NOMO-1 treated with DMSO at 0.1 percent for 48 hours (cell line): ENCODE measurements at regions not wholly inside any gene's neighbourhood (a gene's known extent, or its start where the extent isn't known, plus 50 kb on each side); places are given as distances from the start of the nearest gene placed in this dataset.

Experiments
- DNase-seq: peaks from one replicate; lab custom pipeline; 2025; ENCODE audit not compliant: unreplicated experiment; lab: John Stamatoyannopoulos, UW

GRCh38 chr1:209276321-209276720, 307.2 kb upstream of the CAMK1G start:
- no peak for DNase-seq

- DNase-seq = no peak
Observed at GRCh38 chr1:209277662-209278061, 305.9 kb upstream of the CAMK1G start.

GRCh38 chr1:209291715-209292114, 291.8 kb upstream of the CAMK1G start:
- no peak for DNase-seq

- DNase-seq = no peak
Observed at GRCh38 chr1:209302779-209303568, 280.5 kb upstream of the CAMK1G start.

GRCh38 chr1:209304166-209304565, 279.3 kb upstream of the CAMK1G start:
- no peak for DNase-seq

DNA sequence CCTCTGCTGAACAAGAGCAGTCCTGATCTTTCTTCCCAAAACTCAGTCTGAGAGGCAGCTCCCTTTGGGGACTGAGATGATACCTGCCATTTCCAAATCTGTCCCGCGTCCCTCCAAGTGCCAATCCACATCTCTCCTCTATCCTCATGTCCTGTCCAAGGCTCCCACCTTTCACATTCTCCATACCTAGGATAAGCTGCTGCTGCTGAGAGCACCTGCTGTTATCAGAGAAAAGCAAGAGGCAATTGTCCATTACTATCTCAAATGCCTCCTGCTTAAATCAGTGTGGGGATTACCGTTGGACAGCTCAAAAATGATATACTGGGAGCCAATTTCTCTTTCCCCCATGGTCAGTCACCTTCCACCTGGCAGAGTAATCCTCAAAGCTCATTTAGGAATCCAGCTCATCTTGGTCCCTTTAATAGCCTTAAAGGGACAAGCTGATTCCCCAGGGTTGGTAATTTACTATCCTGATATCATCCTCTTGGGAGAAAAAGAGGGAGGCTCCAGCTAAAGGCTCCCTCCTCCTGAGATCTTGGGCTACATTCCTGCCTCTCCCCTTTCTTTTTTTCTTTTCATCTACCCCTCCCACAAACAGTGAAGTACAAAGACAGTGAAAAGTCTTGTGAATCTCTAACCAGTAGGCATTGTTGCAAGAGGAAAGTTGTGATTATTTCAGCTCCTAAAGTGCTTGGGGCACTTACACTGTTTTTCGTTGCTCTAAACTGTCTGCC, 278.1 kb upstream of the CAMK1G start:
- DNase-seq = no peak

DNA sequence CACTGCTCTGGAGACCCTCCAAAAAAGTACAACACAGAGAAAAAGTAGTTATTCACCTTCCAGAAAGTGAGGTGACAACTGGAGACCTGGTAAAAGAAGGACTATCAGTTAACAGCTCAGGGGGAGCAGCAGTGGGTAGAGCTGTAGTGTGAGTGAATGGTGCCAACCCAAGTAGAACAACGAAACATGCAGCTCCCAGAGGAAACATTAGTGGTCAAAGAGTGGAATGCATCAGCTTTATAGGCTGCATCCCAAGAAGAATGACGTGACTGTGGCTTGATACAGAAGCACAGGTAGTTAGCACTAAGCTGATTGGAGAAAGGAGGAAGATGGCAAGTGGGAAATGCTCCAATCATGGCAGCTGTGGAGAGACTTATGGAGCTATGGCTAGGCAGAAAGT, 275.7 kb upstream of the CAMK1G start:
- no peak for DNase-seq

DNA sequence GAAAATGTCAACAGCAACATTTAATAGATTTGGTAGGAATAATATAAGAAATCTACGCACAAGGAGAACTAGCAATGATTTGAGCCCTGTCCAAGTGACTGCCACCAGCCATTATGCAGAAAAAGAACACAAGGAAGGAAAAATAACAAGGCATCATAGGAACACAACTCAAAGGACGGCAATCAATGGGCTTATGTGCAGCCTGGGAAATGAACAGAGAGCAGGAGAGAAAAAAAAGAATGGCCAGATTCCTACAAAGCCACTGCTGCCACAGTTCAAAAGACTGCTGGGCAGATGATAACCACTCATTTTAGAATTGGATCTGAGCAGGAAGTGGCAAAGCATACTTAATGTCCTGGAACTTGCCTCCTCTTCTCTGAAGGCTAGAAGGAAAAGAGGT, 274.3 kb upstream of the CAMK1G start:
- DNase-seq = no peak

DNA sequence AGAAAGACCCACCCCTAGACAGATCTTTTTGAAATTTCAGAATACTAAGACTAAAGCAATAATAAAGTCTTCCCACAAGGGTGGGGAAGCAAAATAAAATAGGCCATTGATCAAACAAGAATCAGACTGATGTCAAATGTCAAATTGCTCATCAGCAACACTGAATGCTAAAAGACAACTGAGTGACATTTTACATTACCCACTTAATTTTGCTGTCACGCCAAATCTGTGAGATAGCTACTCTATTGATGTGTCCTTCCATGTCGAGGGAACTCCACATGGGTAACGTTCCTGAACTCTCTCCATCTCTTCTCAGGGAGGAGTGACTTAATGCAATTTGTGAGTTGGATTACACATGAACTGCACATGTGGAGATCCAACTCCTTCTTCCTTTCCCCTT, 271.7 kb upstream of the CAMK1G start:
- DNase-seq = no peak

GRCh38 chr1:209316929-209317328, 266.6 kb upstream of the CAMK1G start:
- DNase-seq = peak; percentile 10

- no peak for DNase-seq
Observed at GRCh38 chr1:209318181-209319056, 265.1 kb upstream of the CAMK1G start.

DNA sequence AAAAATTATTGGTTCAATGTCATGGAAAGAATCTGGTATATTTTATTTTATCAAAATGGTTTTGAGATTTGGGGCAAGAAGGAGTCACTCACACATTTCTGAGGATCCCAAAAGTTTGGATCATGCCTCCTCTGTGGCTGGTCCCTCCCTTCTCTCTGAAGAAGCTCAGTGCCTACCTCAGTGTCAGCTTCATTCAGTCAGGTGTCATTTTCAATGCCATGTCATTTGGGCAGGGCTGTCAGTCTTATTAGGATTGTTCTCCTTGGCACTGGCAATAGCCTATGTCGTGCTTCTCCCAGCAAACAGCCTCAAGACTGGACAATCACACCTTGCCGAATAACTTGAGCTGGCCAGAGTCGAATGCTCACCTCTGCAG, 264.5 kb upstream of the CAMK1G start:
- DNase-seq = no peak

GRCh38 chr1:209319549-209319948, 264.0 kb upstream of the CAMK1G start:
- DNase-seq = no peak

GRCh38 chr1:209323743-209324142, 259.8 kb upstream of the CAMK1G start:
- no peak for DNase-seq

GRCh38 chr1:209324901-209325871, 258.3 kb upstream of the CAMK1G start:
- no peak for DNase-seq

GRCh38 chr1:209326076-209326475, 257.4 kb upstream of the CAMK1G start:
- no peak for DNase-seq

DNA sequence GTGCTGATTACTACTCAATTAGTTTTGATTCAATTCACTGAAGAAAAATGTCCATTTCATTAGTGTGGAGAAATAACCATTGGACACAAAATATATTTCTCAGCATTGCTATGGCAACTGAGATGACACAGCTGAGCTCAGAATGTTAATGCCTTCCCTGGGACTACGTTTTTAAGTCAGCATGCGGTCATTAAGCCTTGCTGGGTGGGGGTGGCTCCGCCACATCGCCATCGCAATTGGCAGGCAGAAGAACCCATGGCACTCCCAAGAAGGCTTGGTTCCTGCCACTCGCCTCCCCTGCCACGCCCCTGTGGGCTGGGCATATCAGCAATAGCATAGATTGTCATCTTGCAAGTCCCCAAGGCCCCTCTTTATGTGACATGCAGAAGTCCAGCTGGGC, 256.7 kb upstream of the CAMK1G start:
- no peak for DNase-seq

DNA sequence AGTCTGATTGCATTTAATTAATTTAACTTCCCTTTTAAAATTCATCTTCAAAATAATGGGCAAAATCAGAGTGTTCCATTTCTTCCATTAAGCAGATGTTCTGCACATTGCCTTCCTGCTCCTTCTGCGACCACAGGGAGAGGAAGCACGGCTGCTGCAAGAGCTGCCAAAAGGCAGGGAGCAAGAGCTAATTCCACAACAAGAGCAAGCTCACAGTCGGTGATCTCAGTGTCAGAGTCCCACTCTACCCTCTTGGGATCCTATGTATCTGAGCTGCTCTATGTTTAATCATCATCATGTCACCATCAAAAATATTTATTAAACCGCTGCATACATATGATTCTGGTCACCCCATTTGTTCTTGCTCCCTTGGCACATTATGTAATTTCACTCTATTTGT, 255.3 kb upstream of the CAMK1G start:
- DNase-seq = no peak

DNA sequence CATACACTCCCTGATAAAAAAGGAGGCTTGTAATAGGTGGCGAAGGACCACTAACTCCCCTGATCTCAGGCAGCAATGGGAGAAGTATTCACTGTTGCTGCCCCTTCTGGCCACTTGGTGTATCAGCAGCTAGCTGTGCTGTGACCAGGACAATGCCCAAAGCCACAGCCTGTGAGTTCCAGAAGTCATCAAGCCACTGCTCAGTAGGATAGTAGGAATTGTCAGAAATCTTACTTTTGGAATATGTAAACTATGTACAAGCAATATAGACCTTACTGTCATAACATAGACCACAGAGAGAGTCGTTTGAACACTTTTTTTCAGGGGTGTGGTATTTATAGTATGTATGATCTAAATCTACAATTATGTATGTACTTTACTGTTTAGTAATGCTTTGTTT, 248.3 kb upstream of the CAMK1G start:
- no peak for DNase-seq

DNA sequence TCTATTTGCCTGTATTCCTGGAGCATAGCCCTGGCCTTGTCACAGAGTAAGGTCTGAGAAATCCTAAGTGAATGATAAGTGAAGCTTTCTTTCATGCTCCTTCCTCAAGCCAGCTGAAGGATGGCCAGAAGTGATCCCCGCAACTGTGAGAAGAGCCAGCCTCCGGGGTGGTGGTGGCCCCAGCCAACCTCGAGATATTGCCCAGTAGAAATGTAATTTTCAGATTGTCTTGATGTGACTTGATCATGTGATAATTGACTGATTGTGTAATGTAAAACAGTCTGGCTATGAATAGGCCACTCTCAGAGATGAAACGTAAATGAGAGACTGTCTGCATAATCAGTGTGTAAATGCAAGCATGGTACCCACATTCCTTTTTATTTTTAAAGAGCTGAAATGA, 242.4 kb upstream of the CAMK1G start:
- DNase-seq = no peak
